NCI-H2107 treated with DMSO at 0.1 percent for 48 hours (cell line): ENCODE measurements at regions not wholly inside any gene's neighbourhood (a gene's known extent, or its start where the extent isn't known, plus 50 kb on each side); places are given as distances from the start of the nearest gene placed in this dataset.
"Not testable (repeated sequence)": the region's sequence is repeated elsewhere in the genome, so short reads cannot be mapped to it uniquely, and the experiment has no call there.

ENCODE experiments used
- DNase-seq: peaks from one replicate; lab custom pipeline; 2025; ENCODE audit not compliant: unreplicated experiment; lab: John Stamatoyannopoulos, UW

DNA sequence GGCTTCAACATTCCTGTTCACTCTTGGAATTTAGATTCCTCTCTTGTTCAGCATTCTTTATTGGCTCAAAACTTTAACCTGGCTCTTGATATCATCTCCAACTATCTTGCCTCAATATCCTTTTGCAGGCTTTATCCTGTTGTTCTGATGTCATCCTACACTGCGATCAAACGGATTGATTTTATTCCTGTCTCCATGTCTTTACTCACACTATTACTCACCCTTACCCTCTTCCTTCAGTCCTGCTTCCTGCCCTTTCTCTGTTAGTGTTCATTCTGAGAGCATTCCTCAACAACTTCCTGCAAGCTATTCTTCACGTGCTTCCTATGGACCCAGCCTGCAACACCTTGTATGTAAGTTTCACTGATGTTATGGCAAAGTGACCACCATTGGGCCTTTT, 264.7 kb downstream of the RNF152 start:
- DNase-seq: no peak

GRCh38 chr18:61624631-61625030, 268.2 kb downstream of the RNF152 start:
- not testable (repeated sequence) for DNase-seq

DNA sequence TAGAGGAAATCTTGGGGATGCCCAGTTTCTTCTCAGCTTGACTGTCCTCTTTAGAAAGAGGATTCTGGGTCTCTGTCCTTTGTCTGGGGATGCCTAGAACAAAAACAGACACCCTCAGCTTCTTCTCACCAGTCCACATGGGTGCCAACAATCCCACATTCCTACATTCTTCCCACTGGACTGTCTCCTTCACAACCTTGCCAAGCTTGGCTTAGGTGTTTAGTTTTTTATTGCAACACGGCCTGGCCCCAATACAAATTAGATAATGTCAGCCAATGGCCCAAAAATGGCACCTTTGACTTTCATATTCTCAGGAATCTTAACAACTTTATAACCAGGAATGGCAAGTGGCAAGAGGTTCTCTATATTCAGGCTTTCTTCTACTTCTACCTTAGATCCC, 273.0 kb downstream of the RNF152 start:
- no peak for DNase-seq

GRCh38 chr18:61618816-61619215, 274.0 kb downstream of the RNF152 start:
- no peak for DNase-seq

DNA sequence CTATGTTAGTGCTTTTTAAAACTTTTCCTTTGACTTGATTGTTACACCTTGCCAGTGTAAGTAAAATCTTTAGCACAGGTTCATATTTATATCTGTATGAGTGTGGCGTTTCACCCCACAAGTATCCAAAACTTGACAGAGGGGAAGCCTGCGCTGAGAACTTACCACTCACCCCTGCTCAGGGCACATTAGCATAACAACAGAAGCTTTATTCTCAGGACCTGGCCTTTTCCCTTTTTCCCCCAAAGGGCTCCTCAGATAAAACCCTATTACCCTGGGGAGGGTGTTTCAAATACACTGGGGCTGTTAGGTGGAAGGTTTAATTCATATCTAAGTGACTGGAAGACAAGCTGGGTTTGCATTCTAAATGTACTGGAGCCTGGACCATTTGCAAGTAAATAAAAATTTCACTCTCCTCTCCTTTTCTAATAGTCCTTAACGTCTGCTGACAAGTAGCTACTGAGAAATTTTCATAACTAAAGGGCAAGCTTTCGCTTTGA, 276.6 kb downstream of the RNF152 start:
- DNase-seq: no peak

GRCh38 chr18:61612517-61612916, 279.3 kb downstream of the CDH20 start:
- DNase-seq: no peak

- no peak for DNase-seq
Observed at GRCh38 chr18:61609131-61609530, 275.9 kb downstream of the CDH20 start.

- DNase-seq: no peak
Observed at GRCh38 chr18:61608316-61608715, 275.1 kb downstream of the CDH20 start.

DNA sequence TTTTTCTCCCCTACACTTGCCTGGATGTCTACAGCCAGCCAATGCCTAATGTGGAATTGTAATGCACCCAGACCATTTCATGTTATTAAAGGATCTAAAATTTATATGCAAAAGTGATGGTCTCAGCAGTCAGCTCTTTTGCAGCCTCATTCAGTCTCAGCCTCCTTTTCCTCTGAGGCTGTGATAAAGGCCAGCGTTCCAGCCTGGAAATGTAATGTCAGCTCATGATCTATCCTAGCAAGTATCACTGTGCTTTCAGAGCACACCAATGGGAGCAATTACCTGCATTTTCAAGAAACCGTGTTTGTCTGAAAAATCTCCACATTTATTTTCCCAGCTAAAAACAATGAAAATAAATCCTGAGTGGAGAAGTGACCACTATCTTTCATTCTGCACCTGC, 274.6 kb downstream of the CDH20 start:
- DNase-seq: no peak

DNA sequence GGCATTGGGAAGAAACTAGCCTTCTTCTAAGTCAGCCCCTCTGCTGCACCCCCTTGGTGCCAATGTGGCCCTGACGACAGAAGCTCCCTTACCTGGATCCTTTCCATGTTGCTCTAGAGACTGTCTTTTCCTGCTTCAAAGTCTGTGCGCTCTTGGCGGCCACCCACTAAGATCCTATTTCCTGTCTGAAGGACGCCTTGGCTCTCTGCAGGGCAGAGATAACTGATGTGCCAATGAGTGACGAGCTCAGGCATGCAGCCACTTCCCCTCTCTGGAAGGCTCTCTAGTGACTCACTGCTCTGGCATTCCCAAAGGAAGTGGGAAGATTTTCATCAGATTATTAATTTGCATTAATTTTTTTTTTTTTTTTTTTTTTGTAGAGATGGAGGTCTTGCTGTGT, 273.5 kb downstream of the CDH20 start:
- no peak for DNase-seq

DNA sequence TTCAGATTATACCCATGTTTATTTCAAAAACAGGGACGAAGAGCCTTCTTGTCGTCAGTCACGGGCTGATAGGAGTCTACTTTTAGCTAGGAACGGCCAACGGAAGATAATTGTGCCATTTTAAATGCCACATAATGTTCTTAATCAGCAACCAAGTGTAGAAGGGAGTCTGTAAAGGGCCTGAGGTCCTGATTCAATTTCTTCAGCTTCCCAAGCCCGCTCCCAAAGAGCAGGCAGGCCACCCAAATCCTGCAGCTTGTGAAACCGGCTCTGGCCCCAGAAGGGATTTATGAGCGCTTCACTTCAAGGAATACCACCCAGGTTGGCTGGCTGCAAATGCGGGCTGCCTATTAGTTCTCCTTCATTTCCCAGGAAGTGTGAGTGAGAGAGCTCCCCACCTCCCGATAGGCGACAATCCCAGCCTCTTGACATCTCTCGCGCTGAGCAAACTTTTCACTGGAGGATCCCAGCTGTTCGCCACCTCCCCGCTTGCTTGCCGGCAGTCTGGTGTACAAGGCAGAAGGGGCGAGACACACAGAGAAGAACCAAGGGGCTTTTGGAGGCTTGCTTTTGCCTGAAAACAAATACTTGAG, 272.9 kb downstream of the CDH20 start:
- no peak for DNase-seq

DNA sequence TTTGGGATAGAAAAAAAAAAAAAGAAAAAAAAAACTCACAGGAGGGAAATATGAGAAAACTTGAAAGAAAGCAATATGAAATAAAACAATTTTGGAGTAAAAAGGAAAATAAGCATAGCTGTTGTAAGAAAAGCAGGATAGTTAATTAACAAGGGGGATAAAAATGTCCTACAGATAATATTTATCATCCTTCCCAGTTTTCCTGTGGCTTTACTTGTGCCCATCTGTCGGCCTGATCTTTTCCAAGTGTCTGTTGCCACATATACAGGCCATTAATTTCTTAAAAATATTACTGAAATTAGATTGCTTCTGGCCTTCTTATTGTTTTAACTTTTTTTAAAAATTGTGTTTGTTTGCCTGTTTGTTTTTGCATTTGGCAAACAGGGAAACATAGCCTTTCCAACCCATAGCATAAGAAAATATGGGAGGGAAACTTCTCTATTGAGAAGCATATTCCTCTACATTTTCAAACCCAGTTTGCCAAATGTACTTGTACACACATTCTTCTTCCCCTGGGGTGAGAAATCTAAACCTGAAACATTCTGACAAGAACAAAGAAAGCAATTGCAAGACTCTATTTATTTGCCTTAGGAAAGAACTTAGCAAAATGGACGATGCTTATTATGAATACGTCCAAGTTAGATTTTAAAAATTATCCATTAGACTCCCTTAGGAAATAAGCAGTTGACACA, 272.3 kb downstream of the CDH20 start:
- DNase-seq: no peak
